ENCODE measurements at regions not wholly inside any gene's neighbourhood (a gene's known extent, or its start where the extent isn't known, plus 50 kb on each side); places are given as distances from the start of the nearest gene placed in this dataset.

- TF ChIP-seq CTCF (IDR thresholded peaks at IDR 0.05) (no peak), POLR2A (IDR thresholded peaks at IDR 0.05) (no peak)
Measured at GRCh38 chr4:15294832-15295231, 133.0 kb upstream of the C1QTNF7 start.

Measured in body of pancreas (tissue), 4 donors.